AG04450 (cell line): ENCODE measurements at regions not wholly inside any gene's neighbourhood (a gene's known extent, or its start where the extent isn't known, plus 50 kb on each side); places are given as distances from the start of the nearest gene placed in this dataset.

Experiments used
- CTCF ChIA-PET: fragments of 300-600, 350-600 bp; formaldehyde crosslinking; extraction: SDS; loops from one replicate; lab custom pipeline; 2022; ENCODE audit warnings: antibody characterized with exemption, inconsistent platforms; lab: Charles Lee
- POLR2A ChIA-PET: fragments of 350-600 bp; formaldehyde crosslinking; extraction: SDS; loops from one replicate; lab custom pipeline; 2021; ENCODE audit warnings: antibody characterized with exemption, inconsistent platforms; lab: Yijun Ruan, JAX
- DNase-seq: peaks from one replicate; pipeline ENCODE4 v3.0.0-alpha.2; 2011; ENCODE audit warnings: low read depth, low spot score
- H3K27ac ChIP-seq: one replicate; pipeline ENCODE4 v1.5.1; 2012; ENCODE audit warnings: low read depth, low read length, control low read depth
- H3K27me3 ChIP-seq: one replicate; pipeline ENCODE4 v1.6.0; 2012; ENCODE audit warnings: low read length; ENCODE audit not compliant: control insufficient read depth, insufficient read depth
- H3K4me3 ChIP-seq: 2 replicates; pipeline ENCODE4 v1.5.1; 2011; ENCODE audit warnings: mild to moderate bottlenecking, low read depth, low read length, control low read depth
- H3K9me3 ChIP-seq: 2 replicates; pipeline ENCODE4 v1.5.1; 2012; ENCODE audit warnings: low read length; ENCODE audit not compliant: control insufficient read depth, insufficient read depth
- CTCF ChIP-seq: IDR thresholded peaks from 2 replicates; pipeline ENCODE4 v1.5.1; 2011; ENCODE audit warnings: low read depth, low read length, control low read depth, inconsistent platforms

- Histone ChIP-seq H3K27me3 (no peaks in the 10 kb centered on the region), H3K4me3 (no peak overlapping the region), H3K9me3 (peaks cover 91% of the 10 kb centered on the region), H3K27ac (no peak overlapping the region)
- CTCF ChIA-PET = no interaction called here
- POLR2A ChIA-PET = no interaction called here
- no peak for TF ChIP-seq CTCF
- no peak for DNase-seq
Observed at GRCh38 chr18:78733762-78734613, 245.6 kb upstream of the SALL3 start.

GRCh38 chr18:78734614-78734945, 245.0 kb upstream of the SALL3 start:
- no peaks in the 10 kb centered on the region for H3K27me3 ChIP-seq
- H3K4me3 ChIP-seq = no peak overlapping the region
- DNase-seq = no peak
- ChIA-PET CTCF (no interaction called here), POLR2A (no interaction called here)
- peaks cover 92% of the 10 kb centered on the region for H3K9me3 ChIP-seq
- no peak overlapping the region for H3K27ac ChIP-seq
- TF ChIP-seq CTCF = no peak

- Histone ChIP-seq H3K27ac (no peak overlapping the region), H3K27me3 (no peaks in the 10 kb centered on the region), H3K4me3 (no peak overlapping the region), H3K9me3 (peaks cover 97% of the 10 kb centered on the region)
- ChIA-PET POLR2A (no interaction called here), CTCF (no interaction called here)
- no peak for DNase-seq
- no peak for TF ChIP-seq CTCF
Observed at GRCh38 chr18:78735131-78736014, 244.2 kb upstream of the SALL3 start.

GRCh38 chr18:78736015-78736690, 243.5 kb upstream of the SALL3 start:
- Histone ChIP-seq H3K27me3 (no peaks in the 10 kb centered on the region), H3K27ac (no peak overlapping the region), H3K4me3 (no peak overlapping the region), H3K9me3 (peaks cover 97% of the 10 kb centered on the region)
- ChIA-PET CTCF (no interaction called here), POLR2A (no interaction called here)
- no peak for TF ChIP-seq CTCF
- DNase-seq = no peak
